Mesodermal cell (in vitro differentiated cells): ENCODE measurements at regions not wholly inside any gene's neighbourhood (a gene's known extent, or its start where the extent isn't known, plus 50 kb on each side); places are given as distances from the start of the nearest gene placed in this dataset.

Experiments used
- H3K27ac ChIP-seq: 2 replicates; pipeline ENCODE4 v1.7.0; 2013; ENCODE audit warnings: mild to moderate bottlenecking, low read depth, low read length, moderate library complexity; ENCODE audit not compliant: severe bottlenecking
- H3K36me3 ChIP-seq: 2 replicates; pipeline ENCODE4 v1.7.1; 2013; ENCODE audit warnings: mild to moderate bottlenecking, low read length, moderate library complexity; ENCODE audit not compliant: control insufficient read depth, insufficient read depth
- H3K4me1 ChIP-seq: one replicate; pipeline ENCODE4 v1.7.1; 2013; ENCODE audit warnings: mild to moderate bottlenecking, low read length; ENCODE audit not compliant: insufficient read depth, control insufficient read depth, poor library complexity, severe bottlenecking
- H3K4me3 ChIP-seq: 2 replicates; pipeline ENCODE4 v1.7.0; 2013; ENCODE audit warnings: low read length, control low read depth, mild to moderate bottlenecking; ENCODE audit not compliant: insufficient read depth, poor library complexity, severe bottlenecking; ENCODE audit errors: extremely low read depth
- H3K9me3 ChIP-seq: 2 replicates; pipeline ENCODE4 v1.7.1; 2013; ENCODE audit warnings: mild to moderate bottlenecking, low read length, moderate library complexity; ENCODE audit not compliant: control insufficient read depth
- WGBS, 2 experiments: methylation state at CpG; one replicate each; pipeline ENCODE4 v1.1.5; 2013; ENCODE audit warnings: missing lambda C conversion rate in 2 of 2; ENCODE audit not compliant: insufficient coverage in 2 of 2; 5-methylcytosine and 5-hydroxymethylcytosine counted together

DNA sequence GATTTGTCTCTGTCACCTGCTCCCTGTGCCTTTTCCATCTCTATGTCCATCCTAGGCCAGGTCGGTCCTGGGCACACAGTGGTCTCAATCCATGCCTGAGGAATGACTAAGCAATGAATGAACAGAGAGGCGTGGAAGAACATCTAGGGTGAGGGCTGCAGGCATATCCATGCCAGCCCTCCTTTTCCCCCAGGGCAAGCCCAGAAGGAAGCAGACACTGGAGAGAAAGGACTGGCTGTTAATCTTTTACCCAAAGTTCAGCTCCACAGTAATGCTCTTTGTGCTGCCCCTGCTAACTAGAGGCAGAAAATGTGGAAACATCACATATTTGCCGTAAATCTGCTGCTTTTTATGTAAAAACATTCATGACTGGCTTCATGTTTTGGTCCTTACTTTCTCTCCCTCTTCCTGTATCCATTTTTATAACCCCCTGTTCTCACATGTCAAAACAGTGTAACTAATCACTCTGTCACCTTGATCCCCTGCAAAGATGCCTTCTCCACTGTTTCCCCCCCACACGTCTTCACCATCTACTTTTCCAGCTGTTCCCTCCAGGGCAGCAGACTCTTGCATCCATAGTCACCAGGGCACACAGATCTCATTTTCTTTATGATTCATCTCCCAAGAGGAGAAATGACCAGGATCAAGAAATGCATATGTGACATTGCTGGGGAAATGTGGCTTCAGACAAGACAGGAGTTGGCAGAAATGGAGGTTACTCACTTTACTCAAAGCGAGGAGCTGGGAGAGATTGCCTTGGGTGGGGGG lies 166.4 kb upstream of the PROX1 start:
- Histone ChIP-seq H3K9me3 (no peaks in the 10 kb centered on the region), H3K36me3 (no peaks in the 10 kb centered on the region), H3K27ac (no peak overlapping the region), H3K4me1 (no peaks in the 10 kb centered on the region), H3K4me3 (no peak overlapping the region)
- 96 to 100% methylated on average over 4 to 5 of the region's 5 CpGs for WGBS, 2 experiments

DNA sequence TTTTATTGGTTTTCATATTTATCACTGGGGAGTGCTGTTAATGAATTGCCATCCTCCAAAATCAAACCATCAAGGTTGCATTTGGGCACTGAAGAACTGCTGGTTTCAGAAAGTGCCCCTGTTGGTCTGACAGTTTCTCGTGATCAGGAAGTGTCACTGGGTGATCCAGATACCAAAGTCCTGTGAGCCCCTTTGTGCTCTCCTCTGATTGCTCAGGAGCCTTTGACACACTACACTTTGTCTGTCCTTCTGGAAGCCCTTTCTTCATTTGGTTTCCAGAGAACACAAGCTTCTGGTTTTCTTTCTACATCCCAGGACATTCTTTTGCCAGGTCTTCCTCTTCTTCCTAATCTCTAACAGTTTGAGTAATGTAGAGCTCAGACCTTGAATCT lies 165.8 kb upstream of the PROX1 start:
- WGBS, 2 experiments: 0% methylated on average over 1 of the region's 1 CpG
- Histone ChIP-seq H3K4me3 (no peak overlapping the region), H3K36me3 (no peaks in the 10 kb centered on the region), H3K27ac (no peak overlapping the region), H3K9me3 (no peaks in the 10 kb centered on the region), H3K4me1 (no peaks in the 10 kb centered on the region)

DNA sequence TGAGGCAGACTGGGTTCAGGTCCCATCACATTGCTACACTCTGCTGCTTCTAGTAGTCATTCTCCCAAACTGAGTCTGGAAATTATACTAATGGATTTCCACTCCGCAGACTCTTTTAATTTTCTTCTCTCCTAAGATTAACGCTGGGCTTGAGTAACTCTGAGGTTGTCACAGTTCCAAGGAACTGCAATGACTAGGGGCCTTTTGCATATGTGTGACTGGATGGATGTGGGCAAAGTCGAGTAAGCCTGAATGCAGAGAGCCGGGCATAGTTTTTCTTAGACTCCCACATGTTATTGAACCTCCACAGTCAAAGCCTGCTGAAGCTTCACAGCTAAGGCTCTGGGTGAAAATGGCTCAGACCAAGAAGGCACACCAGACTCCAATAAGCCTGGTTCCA lies 160.9 kb upstream of the PROX1 start:
- 100% methylated on average over 3 of the region's 4 CpGs; no CpG with 5 or more reads in 1 of the 2 experiments for WGBS, 2 experiments
- Histone ChIP-seq H3K27ac (no peak overlapping the region), H3K4me3 (no peak overlapping the region), H3K9me3 (peaks cover 3% of the 10 kb centered on the region), H3K36me3 (no peaks in the 10 kb centered on the region), H3K4me1 (no peaks in the 10 kb centered on the region)

DNA sequence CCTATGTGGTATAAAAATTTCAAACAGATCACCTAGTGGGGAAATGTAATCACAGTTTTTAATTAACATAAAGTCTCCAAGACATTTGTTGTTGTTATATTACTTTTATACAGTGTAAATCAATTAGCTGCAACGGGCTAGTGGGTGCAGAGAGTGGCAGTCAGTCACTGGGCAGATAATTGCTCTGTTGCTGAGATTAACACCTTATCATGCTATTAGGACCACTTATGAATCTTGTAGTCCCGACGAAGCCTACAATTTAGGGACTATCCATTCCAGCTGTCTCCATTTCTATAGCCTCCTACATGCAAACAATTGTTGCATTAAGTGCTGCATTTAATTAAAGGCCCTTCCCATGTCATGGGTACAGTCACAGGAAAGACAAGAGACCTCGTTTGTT lies 158.9 kb upstream of the PROX1 start:
- Histone ChIP-seq H3K27ac (no peak overlapping the region), H3K4me1 (no peaks in the 10 kb centered on the region), H3K4me3 (no peak overlapping the region), H3K9me3 (peaks cover 3% of the 10 kb centered on the region), H3K36me3 (no peaks in the 10 kb centered on the region)
- 50 to 87% methylated on average over 1 to 3 of the region's 4 CpGs for WGBS, 2 experiments

DNA sequence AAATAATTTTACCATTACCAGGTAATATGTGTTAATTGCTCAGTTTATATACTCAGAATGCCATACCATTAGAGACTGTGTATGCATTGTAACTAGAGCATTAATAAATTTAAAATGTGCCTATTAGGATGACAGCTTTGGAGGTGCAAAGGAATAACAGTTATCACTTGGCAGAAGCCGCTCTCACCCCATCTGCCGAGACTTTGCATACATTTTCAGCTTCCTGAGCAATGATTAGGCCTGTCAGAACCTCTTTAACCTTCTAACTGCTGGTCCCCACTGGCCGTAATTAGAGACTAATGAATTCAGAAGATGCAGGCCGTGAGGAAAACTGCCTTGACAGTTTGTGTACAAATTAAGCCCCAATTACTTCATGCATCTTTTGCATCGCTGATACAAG lies 158.0 kb upstream of the PROX1 start:
- H3K4me1 ChIP-seq: no peaks in the 10 kb centered on the region
- H3K36me3 ChIP-seq: no peaks in the 10 kb centered on the region
- H3K27ac ChIP-seq: no peak overlapping the region
- WGBS, 2 experiments: 61 to 62% methylated on average over 3 to 4 of the region's 5 CpGs
- no peak overlapping the region for H3K4me3 ChIP-seq
- H3K9me3 ChIP-seq: peaks cover 3% of the 10 kb centered on the region

DNA sequence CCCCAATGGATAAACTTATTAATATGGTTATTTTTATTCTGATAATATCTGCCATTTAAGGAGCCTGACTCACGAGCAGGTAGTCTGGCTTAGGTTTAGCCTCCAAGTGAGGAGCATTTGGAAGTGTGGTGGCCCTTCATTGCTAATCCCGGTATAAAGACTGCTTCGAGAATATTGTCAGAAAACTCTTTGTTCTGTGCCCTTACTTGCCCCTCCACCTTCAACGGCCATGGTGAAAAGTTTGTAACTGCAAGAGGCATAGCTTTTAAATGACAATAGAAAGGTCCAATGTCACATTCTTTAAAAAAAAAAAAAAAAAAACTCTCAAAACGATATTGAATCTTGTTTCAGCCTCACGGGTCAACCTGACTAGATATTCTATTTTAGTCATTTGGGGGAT lies 157.4 kb upstream of the PROX1 start:
- no peaks in the 10 kb centered on the region for H3K36me3 ChIP-seq
- no peaks in the 10 kb centered on the region for H3K4me1 ChIP-seq
- H3K27ac ChIP-seq: no peak overlapping the region
- WGBS, 2 experiments: 62% methylated on average over 5 of the region's 6 CpGs; no CpG with 5 or more reads in 1 of the 2 experiments
- peaks cover 3% of the 10 kb centered on the region for H3K9me3 ChIP-seq
- H3K4me3 ChIP-seq: no peak overlapping the region

DNA sequence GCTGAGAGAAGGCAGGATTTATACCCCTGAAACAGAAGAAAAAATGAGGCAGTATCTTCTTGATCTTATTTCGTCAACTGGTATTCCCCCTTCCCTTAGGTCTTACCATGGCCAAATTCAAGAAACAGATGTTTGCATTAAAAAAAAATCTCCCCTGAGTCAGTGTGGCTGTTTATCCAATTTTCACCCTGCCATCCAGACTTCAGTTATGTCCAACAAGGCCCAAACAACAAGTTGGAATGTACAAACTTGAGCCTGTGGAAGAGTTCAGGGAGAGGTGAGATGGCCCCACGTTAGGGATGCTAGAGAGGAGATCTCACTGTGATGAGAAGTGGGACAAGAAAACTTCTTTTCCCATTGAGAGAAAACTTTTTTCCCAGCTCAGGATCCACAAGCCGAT lies 147.2 kb upstream of the PROX1 start:
- no peaks in the 10 kb centered on the region for H3K36me3 ChIP-seq
- H3K27ac ChIP-seq: no peak overlapping the region
- no peaks in the 10 kb centered on the region for H3K9me3 ChIP-seq
- peaks cover 2% of the 10 kb centered on the region for H3K4me1 ChIP-seq
- WGBS, 2 experiments: 100% methylated on average over 2 of the region's 3 CpGs; no CpG with 5 or more reads in 1 of the 2 experiments
- no peak overlapping the region for H3K4me3 ChIP-seq

DNA sequence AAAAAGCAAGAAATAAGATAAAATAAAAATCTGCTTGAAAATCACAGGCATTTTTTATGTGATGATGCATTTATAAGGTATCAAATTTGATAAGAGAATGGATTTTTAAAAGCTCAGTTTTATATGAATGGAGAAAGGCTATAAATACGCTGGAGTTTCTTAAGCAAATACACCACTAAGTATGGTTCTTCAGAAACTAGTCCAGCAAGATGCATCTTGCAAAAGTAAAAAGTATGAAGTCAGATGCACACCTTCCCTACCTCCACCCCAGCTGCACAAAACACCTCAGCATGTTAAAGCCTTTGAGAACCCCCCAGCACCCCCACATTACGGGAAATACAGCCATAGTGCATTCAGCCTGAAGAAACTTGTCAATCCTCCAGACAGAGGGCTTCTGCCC lies 143.1 kb upstream of the PROX1 start:
- no peak overlapping the region for H3K4me3 ChIP-seq
- H3K4me1 ChIP-seq: peaks cover 2% of the 10 kb centered on the region
- no peaks in the 10 kb centered on the region for H3K36me3 ChIP-seq
- no peak overlapping the region for H3K27ac ChIP-seq
- H3K9me3 ChIP-seq: no peaks in the 10 kb centered on the region
- 100% methylated on average over 1 of the region's 2 CpGs for WGBS, 2 experiments

DNA sequence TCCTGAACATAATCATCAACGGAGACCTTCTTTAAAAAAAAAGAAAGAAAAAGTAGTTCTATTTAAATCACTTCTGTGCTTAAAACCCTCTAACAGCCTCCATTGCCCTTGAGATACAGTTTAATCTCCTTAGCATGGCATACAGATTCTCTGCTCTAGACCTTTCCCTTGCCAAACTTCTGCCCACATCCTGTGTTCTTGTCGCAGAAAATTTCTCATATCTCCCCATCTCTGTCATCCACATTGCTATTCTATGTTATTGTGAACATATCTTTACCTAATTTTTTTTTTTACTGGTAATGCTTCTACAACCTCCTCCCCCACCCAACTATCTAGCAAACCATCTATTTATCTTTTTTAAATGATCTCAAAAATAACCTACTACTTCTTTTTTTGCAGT lies 135.7 kb upstream of the PROX1 start:
- Histone ChIP-seq H3K27ac (no peak overlapping the region), H3K36me3 (no peaks in the 10 kb centered on the region), H3K4me3 (no peak overlapping the region), H3K9me3 (no peaks in the 10 kb centered on the region), H3K4me1 (no peaks in the 10 kb centered on the region)
- WGBS, 2 experiments: no CpG with 5 or more reads among the region's 2 CpGs

DNA sequence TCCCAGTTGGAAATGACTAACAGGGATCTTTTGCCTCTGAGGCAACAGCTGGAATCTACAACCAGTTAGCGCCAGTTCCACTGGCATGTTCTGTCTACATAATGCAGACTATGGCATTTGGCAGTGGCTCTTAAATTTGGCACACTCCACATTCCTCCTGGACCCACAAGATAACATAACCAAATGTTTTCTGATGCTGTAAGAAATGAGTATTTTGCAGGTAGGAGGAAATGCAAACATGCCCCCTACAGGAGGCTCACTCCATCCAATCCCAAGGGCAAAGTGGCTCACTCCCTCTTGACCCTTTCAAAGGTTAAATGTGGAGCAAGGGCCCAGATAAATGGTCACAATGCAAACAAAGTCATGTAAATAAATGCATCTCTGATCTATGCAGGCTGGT lies 129.2 kb upstream of the PROX1 start:
- H3K4me1 ChIP-seq: no peaks in the 10 kb centered on the region

DNA sequence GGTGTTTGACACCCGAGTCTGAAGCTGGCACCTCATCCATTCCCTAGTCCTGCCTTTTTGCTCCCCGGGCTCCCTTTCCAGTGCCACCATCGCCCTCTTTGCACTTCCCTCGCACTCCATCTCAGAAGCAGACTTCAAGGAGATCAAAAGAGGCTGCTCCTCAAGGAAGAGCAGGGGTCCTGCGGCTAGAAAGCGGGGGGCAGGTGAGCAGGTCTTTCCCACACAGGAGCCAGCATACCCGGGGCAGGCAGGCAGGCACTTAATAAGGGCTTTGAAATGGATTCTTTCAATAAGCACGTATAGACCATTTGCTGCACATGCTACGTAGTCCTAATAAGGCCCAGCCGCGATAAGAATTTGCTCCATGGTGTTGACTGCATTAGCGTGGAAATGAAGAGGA lies 125.9 kb upstream of the PROX1 start:
- Histone ChIP-seq H3K9me3 (no peaks in the 10 kb centered on the region), H3K4me1 (no peaks in the 10 kb centered on the region), H3K27ac (no peak overlapping the region), H3K4me3 (no peak overlapping the region), H3K36me3 (no peaks in the 10 kb centered on the region)
- 93 to 96% methylated on average over 11 to 12 of the region's 12 CpGs for WGBS, 2 experiments

More for the DNA sequence above, 129.2 kb upstream of the PROX1 start:
- H3K4me3 ChIP-seq: no peak overlapping the region
- H3K27ac ChIP-seq: no peak overlapping the region
- H3K9me3 ChIP-seq: no peaks in the 10 kb centered on the region
- no peaks in the 10 kb centered on the region for H3K36me3 ChIP-seq
- 83 to 100% methylated on average over 1 of the region's 1 CpG for WGBS, 2 experiments
